ENCODE measurements at regions not wholly inside any gene's neighbourhood (a gene's known extent, or its start where the extent isn't known, plus 50 kb on each side); places are given as distances from the start of the nearest gene placed in this dataset.

DNA sequence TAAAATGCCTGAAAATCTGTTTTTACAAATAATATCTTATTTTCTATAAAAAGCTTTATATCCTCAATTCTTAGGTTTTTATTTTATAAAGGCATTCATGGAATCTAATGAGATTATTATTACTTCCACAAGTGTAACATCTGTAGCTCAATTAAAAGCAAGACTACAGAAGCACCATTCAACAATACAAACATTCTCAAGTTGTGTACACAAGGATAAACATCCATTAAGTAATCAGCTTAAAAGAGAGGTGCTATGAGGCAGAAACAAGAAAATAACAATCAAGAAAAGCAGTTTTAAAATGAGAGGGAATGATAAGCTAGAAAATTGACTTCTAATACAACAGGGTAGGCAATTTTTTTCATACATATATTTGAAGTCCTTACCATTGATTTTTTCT lies 326.1 kb downstream of the MRPL39 start:
- Histone ChIP-seq H3K36me3 (ENCODE audit: control insufficient read depth in 2 of 4, insufficient read depth in 4 of 4, low read length in 3 of 4) (no peaks in the 10 kb centered on the region), H3K27me3 (replicated peaks in 1 of 4; ENCODE audit: control insufficient read depth in 3 of 4, extremely low read depth in 1 of 4, insufficient read depth in 3 of 4, low read length in 3 of 4) (no peaks in the 10 kb centered on the region), H3K14ac (ENCODE audit: insufficient read length) (no peak overlapping the region), H3K23me2 (ENCODE audit: low read depth, low read length) (no peaks in the 10 kb centered on the region), H3K9ac (replicated peaks in 1 of 4; ENCODE audit: extremely low read depth in 1 of 4, low read depth in 3 of 4, low read length in 3 of 4) (no peak overlapping the region), H3K23ac (ENCODE audit: insufficient read length) (no peak overlapping the region), H4K20me1 (replicated peaks in 1 of 2; ENCODE audit: control insufficient read depth in 1 of 2, insufficient read depth in 2 of 2, low read length in 2 of 2) (no peaks in the 10 kb centered on the region), H3K79me1 (ENCODE audit: low read depth, low read length) (no peaks in the 10 kb centered on the region), H2BK120ac (replicated peaks; ENCODE audit: low read depth, low read length) (no peak overlapping the region), H2BK20ac (ENCODE audit: low read length) (no peak overlapping the region), H3K18ac (ENCODE audit: extremely low read depth, low read length) (no peak overlapping the region), H3K4me1 (replicated peaks in 1 of 4; ENCODE audit: control insufficient read depth in 3 of 4, insufficient read depth in 4 of 4, low read length in 3 of 4) (peaks cover 0 to 3% (median 0%) of the 10 kb centered on the region in 4 experiments; a peak in 1 of 7 replicates), H3K4me3 (ENCODE audit: extremely low read depth in 1 of 4, insufficient read depth in 2 of 4, low read depth in 3 of 4, low read length in 4 of 4) (no peak overlapping the region), H2BK12ac (ENCODE audit: low read depth, low read length) (no peak overlapping the region), H3K79me2 (ENCODE audit: control insufficient read depth in 1 of 2, insufficient read depth in 2 of 2, low read length in 2 of 2) (no peaks in the 10 kb centered on the region), H2AK5ac (ENCODE audit: low read depth, low read length) (no peak overlapping the region), H4K5ac (ENCODE audit: insufficient read length, low read depth, low read length) (no peak overlapping the region), H3K56ac (replicated peaks; ENCODE audit: insufficient read length, low read depth, low read length) (no peak overlapping the region), H3K27ac (ENCODE audit: low read depth, low read length) (no peak overlapping the region), H3K9me3 (ENCODE audit: insufficient read depth in 2 of 2, low read depth in 1 of 2, low read length in 1 of 2) (no peaks in the 10 kb centered on the region), H2AFZ (ENCODE audit: low read length) (no peak overlapping the region), H2BK5ac (ENCODE audit: low read depth, low read length) (no peak overlapping the region), H3K4ac (replicated peaks; ENCODE audit: insufficient read length, low read depth, low read length) (no peak overlapping the region), H4K8ac (ENCODE audit: extremely low read depth, insufficient read depth, low read length) (no peak overlapping the region), H2BK15ac (ENCODE audit: low read length) (no peak overlapping the region), H3K4me2 (ENCODE audit: insufficient read depth in 1 of 2, low read depth in 2 of 2, low read length in 2 of 2) (no peak overlapping the region), H4K91ac (replicated peaks; ENCODE audit: insufficient read length, low read length) (no peak overlapping the region)
- FAIRE-seq (no peak), DNase-seq (ENCODE audit: low read depth in 1 of 2, low spot score in 2 of 2) (no peak)
- ChIA-PET CTCF (ENCODE audit: partially characterized antibody) (interaction anchor here (0.6 kb wide), 1 partner anchor 87 kb away, joined by 3 read pairs; no protein-coding TSS in a partner anchor), POLR2A (ENCODE audit: partially characterized antibody) (no interaction called here)
- TF ChIP-seq E2F6 (IDR thresholded peaks at IDR 0.05) (no peak), POLR2A (IDR thresholded peaks at IDR 0.05; ENCODE audit: control extremely low read depth in 1 of 2, low read depth in 2 of 2, low read length in 2 of 2) (no peak), TAF1 (IDR thresholded peaks at IDR 0.05; ENCODE audit: low read depth, low read length) (no peak), YY1 (IDR thresholded peaks at IDR 0.05; ENCODE audit: low read depth, low read length) (no peak), SP1 (IDR thresholded peaks at IDR 0.05; ENCODE audit: low read depth, low read length) (no peak)
